H9 (cell line): ENCODE measurements at regions not wholly inside any gene's neighbourhood (a gene's known extent, or its start where the extent isn't known, plus 50 kb on each side); places are given as distances from the start of the nearest gene placed in this dataset.

ENCODE experiments used
- DNase-seq: peaks from one replicate; pipeline ENCODE4 v3.0.0-alpha.2; 2017
- H2AFZ ChIP-seq: one replicate; pipeline ENCODE4 v1.6.1; 2013; ENCODE audit warnings: mild to moderate bottlenecking, low read length, control low read depth, moderate library complexity
- H2AK5ac ChIP-seq: 2 replicates; pipeline ENCODE4 v1.6.1; 2013; ENCODE audit warnings: low read length, control low read depth, mixed read lengths; ENCODE audit not compliant: insufficient read length
- H2BK120ac ChIP-seq: one replicate; pipeline ENCODE4 v1.6.1; 2013; ENCODE audit warnings: low read depth, mild to moderate bottlenecking, low read length, control low read depth, inconsistent platforms; ENCODE audit not compliant: poor library complexity, severe bottlenecking
- H2BK12ac ChIP-seq: 2 replicates; pipeline ENCODE4 v1.6.1; 2013; ENCODE audit warnings: low read length, control low read depth, mixed read lengths, low read depth; ENCODE audit not compliant: insufficient read length
- H2BK15ac ChIP-seq: 2 replicates; pipeline ENCODE4 v1.6.1; 2013; ENCODE audit warnings: low read depth, low read length, control low read depth
- H2BK20ac ChIP-seq: one replicate; pipeline ENCODE4 v1.6.1; 2013; ENCODE audit warnings: low read depth, mild to moderate bottlenecking, low read length, control low read depth, inconsistent platforms; ENCODE audit not compliant: poor library complexity, severe bottlenecking
- H2BK5ac ChIP-seq: 2 replicates; pipeline ENCODE4 v1.6.1; 2013; ENCODE audit warnings: low read length, control low read depth, mixed read lengths; ENCODE audit not compliant: insufficient read length
- H3K14ac ChIP-seq: 2 replicates; pipeline ENCODE4 v1.6.1; 2013; ENCODE audit warnings: low read length, control low read depth; ENCODE audit not compliant: insufficient read depth
- H3K18ac ChIP-seq: 2 replicates; pipeline ENCODE4 v1.6.1; 2013; ENCODE audit warnings: low read depth, mild to moderate bottlenecking, mixed read lengths, low read length, control low read depth; ENCODE audit not compliant: insufficient read length
- H3K23ac ChIP-seq: 2 replicates; pipeline ENCODE4 v1.6.1; 2013; ENCODE audit warnings: low read length, control low read depth, mixed read lengths, low read depth; ENCODE audit not compliant: insufficient read length
- H3K23me2 ChIP-seq: 2 replicates; pipeline ENCODE4 v1.6.1; 2013; ENCODE audit warnings: low read depth, mild to moderate bottlenecking, mixed read lengths, low read length, control low read depth; ENCODE audit not compliant: insufficient read length, poor library complexity, severe bottlenecking
- H3K27ac ChIP-seq: 2 replicates; pipeline ENCODE4 v1.5.1; 2013; ENCODE audit warnings: low read length, control low read depth, mixed read lengths, low read depth; ENCODE audit not compliant: insufficient read length
- H3K27me3 ChIP-seq: 2 replicates; pipeline ENCODE4 v1.6.1; 2013; ENCODE audit warnings: low read length, control low read depth, inconsistent platforms; ENCODE audit not compliant: insufficient read depth
- H3K4ac ChIP-seq: 2 replicates; pipeline ENCODE4 v1.6.1; 2013; ENCODE audit warnings: low read depth, mild to moderate bottlenecking, control low read depth, inconsistent platforms, low read length, moderate library complexity
- H3K4me1 ChIP-seq: 2 replicates; pipeline ENCODE4 v1.6.1; 2013; ENCODE audit warnings: low read length, control low read depth, inconsistent platforms; ENCODE audit not compliant: insufficient read depth
- H3K4me2 ChIP-seq: 2 replicates; pipeline ENCODE4 v1.6.1; 2013; ENCODE audit warnings: low read length, control low read depth, mixed read lengths; ENCODE audit not compliant: insufficient read length, insufficient read depth
- H3K56ac ChIP-seq: 2 replicates; pipeline ENCODE4 v1.6.1; 2013; ENCODE audit warnings: low read depth, mild to moderate bottlenecking, mixed read lengths, low read length, control low read depth; ENCODE audit not compliant: insufficient read length
- H3K79me1 ChIP-seq: 2 replicates; pipeline ENCODE4 v1.6.1; 2013; ENCODE audit warnings: low read depth, mild to moderate bottlenecking, moderate library complexity, low read length, control low read depth, inconsistent platforms; ENCODE audit not compliant: insufficient read depth, poor library complexity, severe bottlenecking
- H3K79me2 ChIP-seq: 2 replicates; pipeline ENCODE4 v1.6.1; 2013; ENCODE audit warnings: low read length, control low read depth, inconsistent platforms; ENCODE audit not compliant: insufficient read depth
- H3K9ac ChIP-seq: 2 replicates; pipeline ENCODE4 v1.6.1; 2013; ENCODE audit warnings: low read length, control low read depth, mixed read lengths; ENCODE audit not compliant: insufficient read length; ENCODE audit errors: extremely low read depth
- H3K9me3 ChIP-seq: one replicate; pipeline ENCODE4 v1.6.1; 2013; ENCODE audit warnings: low read depth, low read length, inconsistent platforms; ENCODE audit not compliant: control insufficient read depth
- H3T11ph ChIP-seq: one replicate; pipeline ENCODE4 v1.6.1; 2013; ENCODE audit warnings: mild to moderate bottlenecking, low read length, control low read depth, inconsistent platforms
- H4K20me1 ChIP-seq: one replicate; pipeline ENCODE4 v1.6.1; 2013; ENCODE audit not compliant: control insufficient read depth, insufficient read length, insufficient read depth
- H4K5ac ChIP-seq: 2 replicates; pipeline ENCODE4 v1.6.1; 2013; ENCODE audit warnings: low read depth, mild to moderate bottlenecking, mixed read lengths, low read length, control low read depth; ENCODE audit not compliant: insufficient read length
- H4K8ac ChIP-seq: replicated peaks from 2 replicates; pipeline ENCODE4 v1.6.1; 2013; ENCODE audit warnings: low read length, control low read depth, mixed read lengths, low read depth; ENCODE audit not compliant: insufficient read length
- H4K91ac ChIP-seq: 2 replicates; pipeline ENCODE4 v1.6.1; 2013; ENCODE audit warnings: low read depth, mild to moderate bottlenecking, moderate library complexity, mixed read lengths, low read length, control low read depth; ENCODE audit not compliant: insufficient read length
- H3K27ac Mint-ChIP-seq, 3 experiments: 2 replicates in 2 of 3; 3 replicates in 1 of 3; pipeline ENCODE4 v1.8.0; 2020 to 2021; ENCODE audit warnings: mixed read lengths in 3 of 3, mild to moderate bottlenecking in 1 of 3, moderate library complexity in 1 of 3
- H3K27me3 Mint-ChIP-seq: 2 replicates; pipeline ENCODE4 v1.8.0; 2021; ENCODE audit warnings: low read depth, mild to moderate bottlenecking, moderate library complexity, mixed read lengths
- H3K36me3 Mint-ChIP-seq, 3 experiments: 2 replicates in 2 of 3; 3 replicates in 1 of 3; pipeline ENCODE4 v1.8.0; 2020 to 2021; ENCODE audit warnings: low read depth in 3 of 3, mixed read lengths in 3 of 3; ENCODE audit not compliant: insufficient read depth in 1 of 3
- H3K4me1 Mint-ChIP-seq, 2 experiments: 2 replicates each; pipeline ENCODE4 v1.8.0; 2020; ENCODE audit warnings: mixed read lengths in 2 of 2
- H3K4me3 Mint-ChIP-seq, 2 experiments: 2 replicates in 1 of 2; 3 replicates in 1 of 2; pipeline ENCODE4 v1.8.0; 2020 to 2021; ENCODE audit warnings: mild to moderate bottlenecking in 2 of 2, mixed read lengths in 2 of 2, moderate library complexity in 1 of 2
- H3K9me3 Mint-ChIP-seq, 2 experiments: 2 replicates in 1 of 2; 3 replicates in 1 of 2; pipeline ENCODE4 v1.8.0; 2020; ENCODE audit warnings: mild to moderate bottlenecking in 2 of 2, mixed read lengths in 2 of 2, moderate library complexity in 1 of 2
- WGBS: extraction: QIAGEN DNeasy Blood & Tissue Kit; methylation state at CpG from one replicate; pipeline ENCODE4 v1.1.7; 2013; ENCODE audit warnings: missing lambda C conversion rate, low lambda C conversion rate, mixed read lengths; ENCODE audit not compliant: insufficient read length; ENCODE audit errors: extremely low coverage; 5-methylcytosine and 5-hydroxymethylcytosine counted together
- TF ChIP-seq, protein P1 (sequence below): fragments of 200-600 bp; sonication (generic); conservative IDR thresholded peaks from 3 replicates; pipeline ENCODE4 v1.8.0; 2021; ENCODE audit warnings: antibody characterized with exemption, mild to moderate bottlenecking

DNA sequence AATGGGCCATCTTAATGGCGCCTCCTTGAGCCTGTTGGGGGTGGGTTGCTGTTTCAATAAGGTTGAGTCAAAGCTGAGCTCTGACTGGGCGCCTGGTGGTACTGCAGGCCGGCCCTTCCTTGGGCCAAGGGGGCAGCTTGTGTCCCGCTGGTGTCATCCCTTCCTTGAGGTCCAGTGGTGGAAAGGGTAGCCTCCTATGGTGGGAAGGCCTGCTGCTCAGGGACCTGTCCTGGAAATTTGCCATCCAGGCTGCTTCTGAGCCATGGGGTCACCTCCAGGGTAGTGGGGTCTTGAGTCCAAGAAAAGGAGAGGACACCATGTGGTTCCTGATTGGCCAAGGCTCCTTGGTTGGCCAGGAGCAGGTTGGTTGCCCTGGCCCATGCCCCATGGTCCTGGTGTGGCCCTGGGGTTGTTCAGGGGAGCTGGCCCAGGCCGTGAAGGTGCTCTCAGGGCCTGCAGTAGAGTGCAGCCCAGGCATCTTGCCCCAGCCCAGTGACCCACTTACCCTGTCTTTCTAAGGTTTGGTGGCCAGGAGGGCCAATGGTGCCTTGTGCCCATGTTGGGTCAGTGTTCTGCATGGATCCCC is 188.7 kb downstream of the UBE3A start:
- Histone ChIP-seq H3K23me2 (no peaks in the 10 kb centered on the region), H3K56ac (no peak overlapping the region), H3K14ac (no peak overlapping the region), H2BK20ac (no peak overlapping the region), H3K9ac (no peak overlapping the region), H3K4me2 (no peak overlapping the region), H3K79me1 (no peaks in the 10 kb centered on the region), H4K20me1 (no peaks in the 10 kb centered on the region), H3T11ph (no peak overlapping the region), H4K5ac (no peak overlapping the region), H3K27ac (no peak overlapping the region), H3K79me2 (no peaks in the 10 kb centered on the region), H3K18ac (no peak overlapping the region), H4K91ac (no peak overlapping the region), H3K4me1 (no peaks in the 10 kb centered on the region), H3K9me3 (peaks cover 62% of the 10 kb centered on the region), H2BK15ac (no peak overlapping the region), H2AK5ac (no peak overlapping the region), H2BK5ac (no peak overlapping the region), H4K8ac (no peak overlapping the region), H2BK12ac (no peak overlapping the region), H3K4ac (no peak overlapping the region), H2AFZ (no peak overlapping the region), H3K23ac (no peak overlapping the region), H2BK120ac (no peak overlapping the region), H3K27me3 (no peaks in the 10 kb centered on the region)
- H3K36me3 Mint-ChIP-seq: peaks cover 7 to 11% (median 9%) of the 10 kb centered on the region in 3 experiments; a peak in 5 of 7 replicates
- no CpG with 5 or more reads among the region's 5 CpGs for WGBS
- H3K27ac Mint-ChIP-seq: no peak overlapping the region
- TF ChIP-seq, protein P1, sequence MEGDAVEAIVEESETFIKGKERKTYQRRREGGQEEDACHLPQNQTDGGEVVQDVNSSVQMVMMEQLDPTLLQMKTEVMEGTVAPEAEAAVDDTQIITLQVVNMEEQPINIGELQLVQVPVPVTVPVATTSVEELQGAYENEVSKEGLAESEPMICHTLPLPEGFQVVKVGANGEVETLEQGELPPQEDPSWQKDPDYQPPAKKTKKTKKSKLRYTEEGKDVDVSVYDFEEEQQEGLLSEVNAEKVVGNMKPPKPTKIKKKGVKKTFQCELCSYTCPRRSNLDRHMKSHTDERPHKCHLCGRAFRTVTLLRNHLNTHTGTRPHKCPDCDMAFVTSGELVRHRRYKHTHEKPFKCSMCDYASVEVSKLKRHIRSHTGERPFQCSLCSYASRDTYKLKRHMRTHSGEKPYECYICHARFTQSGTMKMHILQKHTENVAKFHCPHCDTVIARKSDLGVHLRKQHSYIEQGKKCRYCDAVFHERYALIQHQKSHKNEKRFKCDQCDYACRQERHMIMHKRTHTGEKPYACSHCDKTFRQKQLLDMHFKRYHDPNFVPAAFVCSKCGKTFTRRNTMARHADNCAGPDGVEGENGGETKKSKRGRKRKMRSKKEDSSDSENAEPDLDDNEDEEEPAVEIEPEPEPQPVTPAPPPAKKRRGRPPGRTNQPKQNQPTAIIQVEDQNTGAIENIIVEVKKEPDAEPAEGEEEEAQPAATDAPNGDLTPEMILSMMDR: no peak
- H3K4me3 Mint-ChIP-seq: no peak overlapping the region
- H3K4me1 Mint-ChIP-seq: no peaks in the 10 kb centered on the region
- H3K27me3 Mint-ChIP-seq: no peaks in the 10 kb centered on the region; the same call in none of the 2 replicates
- peaks cover 63 to 74% of the 10 kb centered on the region in 2 experiments for H3K9me3 Mint-ChIP-seq
- no peak for DNase-seq
